Aorta (tissue), 5 donors: ENCODE measurements at regions not wholly inside any gene's neighbourhood (a gene's known extent, or its start where the extent isn't known, plus 50 kb on each side); places are given as distances from the start of the nearest gene placed in this dataset.
A peak's percentile ranks its signal among the peaks of the same experiment; 100 is the strongest.

Source experiments
- ATAC-seq: fragments of 200-7000 bp; cut with Tn5 transposase; one replicate; pipeline ENCODE4 v1.9.1; 2022; ENCODE audit warnings: moderate library complexity; ENCODE audit not compliant: low FRiP score
- DNase-seq, 2 donors: peaks; one replicate each; pipeline ENCODE4 v3.0.0-alpha.2; 2020
- H3K27ac ChIP-seq, 2 donors: one replicate each; pipeline ENCODE4 v1.5.1; 2013; ENCODE audit warnings: low read length in 2 of 2, mild to moderate bottlenecking in 2 of 2, moderate library complexity in 2 of 2, control low read depth in 1 of 2, inconsistent platforms in 1 of 2, low read depth in 1 of 2
- H3K27me3 ChIP-seq, 2 donors: one replicate each; pipeline ENCODE4 v1.6.1; 2013; ENCODE audit warnings: control low read depth in 1 of 2, low read length in 1 of 2, mild to moderate bottlenecking in 1 of 2, moderate library complexity in 1 of 2; ENCODE audit not compliant: insufficient read depth in 2 of 2, control insufficient read depth in 1 of 2
- H3K36me3 ChIP-seq, 2 donors: one replicate each; pipeline ENCODE4 v1.6.1; 2013; ENCODE audit warnings: control low read depth in 1 of 2, low read length in 1 of 2, mild to moderate bottlenecking in 1 of 2; ENCODE audit not compliant: insufficient read depth in 2 of 2, control insufficient read depth in 1 of 2
- H3K4me1 ChIP-seq, 2 donors: one replicate each; pipeline ENCODE4 v1.6.1; 2013; ENCODE audit warnings: low read length in 2 of 2, control low read depth in 1 of 2, mild to moderate bottlenecking in 1 of 2, moderate library complexity in 1 of 2; ENCODE audit not compliant: insufficient read depth in 2 of 2, control insufficient read depth in 1 of 2
- H3K4me3 ChIP-seq, 2 donors: one replicate each; pipeline ENCODE4 v1.5.1; 2013; ENCODE audit warnings: low read length in 2 of 2, control low read depth in 1 of 2, mild to moderate bottlenecking in 1 of 2
- H3K9me3 ChIP-seq: one replicate; pipeline ENCODE4 v1.6.1; 2013; ENCODE audit warnings: mild to moderate bottlenecking, low read length; ENCODE audit not compliant: control insufficient read depth
- WGBS, 2 donors: extraction: QIAGEN DNeasy Blood & Tissue Kit; methylation state at CpG; one replicate each; pipeline ENCODE4 v1.1.7; 2013; 5-methylcytosine and 5-hydroxymethylcytosine counted together
- intact Hi-C, 2 donors: fragments of 100-400 bp; cut with DNase I; formaldehyde crosslinking; loops; one replicate each; pipeline versions ENCODE4 v1.14.2 to v1.15.0; 2022
- donor health status: healthy with polysubstance abuse.
- donor health status: Bipolar disorder and iron deficiency.
- donor health status: DM: no; HTN: no; CAD: no.
- donor health status: DM: no; HTN: no; CAD: no.
- donor health status: DM: yes; HTN: yes; CAD: no.

- Histone ChIP-seq H3K9me3 (no peaks in the 10 kb centered on the region), H3K27ac (peak overlapping the region; percentile 60 to 98), H3K36me3 (no peaks in the 10 kb centered on the region), H3K4me3 (peak overlapping the region; percentile 52 to 86), H3K27me3 (no peaks in the 10 kb centered on the region), H3K4me1 (peaks cover 5 to 9% of the 10 kb centered on the region in 2 donors)
- WGBS, 2 donors = 1 to 3% methylated on average over 10 of the region's 10 CpGs
- ATAC-seq (peak; percentile 1), DNase-seq (no peak)
- intact Hi-C loops = loop anchor here (2.0 to 5.0 kb wide), 6 partner anchors 43 to 280 kb away; partner anchors contain the start of gene LIMCH1 (in 2 of the 2)
These were observed 105.2 kb downstream of the UCHL1 start for GRCh38 chr4:41361794-41362526.

DNA sequence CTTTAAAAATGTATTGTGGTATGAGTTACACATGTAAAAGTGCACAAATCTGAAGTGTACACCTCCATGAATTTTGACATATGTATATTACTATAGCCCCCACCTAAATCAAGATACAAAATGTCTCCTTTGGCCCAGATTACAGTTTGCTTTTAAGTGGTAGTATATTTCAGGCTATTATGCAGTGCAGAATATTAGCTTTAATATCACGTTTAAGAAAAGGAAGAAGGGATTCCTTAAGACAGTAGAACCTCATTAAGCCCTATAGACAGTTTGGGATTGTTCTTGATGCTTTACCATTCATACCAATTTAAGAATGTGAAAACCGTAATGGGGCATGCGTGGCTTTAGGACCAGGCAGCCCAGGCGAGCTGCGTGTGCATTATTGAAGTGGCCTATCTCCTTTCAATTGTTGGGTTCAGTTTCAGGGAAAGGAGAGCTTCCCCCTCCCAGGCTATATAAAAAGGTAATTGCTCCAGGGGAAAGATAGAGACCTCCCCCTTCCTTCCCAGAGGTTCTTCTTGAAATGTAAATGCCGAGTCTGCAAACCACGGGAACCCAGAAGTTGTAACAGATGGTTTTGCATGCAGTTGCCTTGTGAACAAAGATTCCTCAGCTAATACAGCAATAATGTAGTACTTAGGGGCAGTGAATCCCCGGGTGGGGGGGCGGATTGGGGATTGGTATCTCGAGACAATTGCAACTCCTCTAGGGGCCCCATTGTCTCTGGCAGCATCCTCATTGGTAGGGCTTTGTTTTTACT lies 106.1 kb downstream of the UCHL1 start:
- 5 to 6% methylated on average over 10 of the region's 10 CpGs for WGBS, 2 donors
- H3K4me1 ChIP-seq = peaks cover 5 to 9% of the 10 kb centered on the region in 2 donors
- no peaks in the 10 kb centered on the region for H3K9me3 ChIP-seq
- no peaks in the 10 kb centered on the region for H3K27me3 ChIP-seq
- no peak for DNase-seq
- ATAC-seq = no peak
- H3K36me3 ChIP-seq = no peaks in the 10 kb centered on the region
- H3K27ac ChIP-seq = peak overlapping the region; percentile 68 to 84
- H3K4me3 ChIP-seq = peak overlapping the region; percentile 52 to 86
- intact Hi-C loops = loop anchor here (2.0 to 5.0 kb wide), 5 partner anchors 54 to 279 kb away; partner anchors contain the start of gene LIMCH1 (in 2 of the 2)

DNA sequence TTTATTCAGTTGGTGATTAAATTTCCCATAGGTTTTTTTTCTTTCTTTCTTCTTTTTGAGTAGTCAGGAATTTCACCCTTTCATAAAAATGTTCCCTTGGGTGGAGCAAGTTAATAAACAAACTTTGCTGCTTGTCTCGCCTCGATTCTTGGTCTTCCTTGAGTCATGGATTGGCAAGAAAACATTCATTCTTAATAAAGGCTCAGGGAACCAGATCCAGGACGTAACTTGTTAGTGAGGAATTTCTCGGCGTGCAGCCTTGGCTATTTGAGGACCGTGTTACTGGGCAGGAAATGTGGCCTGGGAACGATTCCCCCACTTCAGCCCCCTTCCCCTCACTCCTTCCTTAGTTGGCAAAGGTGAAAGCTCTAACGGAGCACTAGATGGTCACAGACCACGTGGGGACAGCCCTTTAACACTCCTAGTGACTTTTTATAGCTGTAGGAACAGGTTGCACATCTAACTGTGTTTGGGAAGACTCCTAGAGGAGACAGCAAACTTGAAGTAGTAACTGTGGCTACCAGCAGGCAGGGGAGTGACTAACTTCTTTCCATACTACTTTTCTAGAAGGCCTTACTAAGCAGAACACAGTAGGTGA lies 106.8 kb downstream of the UCHL1 start:
- DNase-seq = peak; percentile 77 to 82
- Histone ChIP-seq H3K27me3 (no peaks in the 10 kb centered on the region), H3K27ac (peak overlapping the region; percentile 68 to 98), H3K4me3 (peak overlapping the region; percentile 52 to 86), H3K9me3 (no peaks in the 10 kb centered on the region), H3K36me3 (no peaks in the 10 kb centered on the region), H3K4me1 (peaks cover 2 to 9% of the 10 kb centered on the region in 2 donors)
- peak; percentile 41 for ATAC-seq
- WGBS, 2 donors = 2 to 6% methylated on average over 9 of the region's 9 CpGs
- intact Hi-C loops = loop anchor here (2.0 to 5.0 kb wide), 5 partner anchors 54 to 279 kb away; partner anchors contain the start of gene LIMCH1 (in 2 of the 2)

DNA sequence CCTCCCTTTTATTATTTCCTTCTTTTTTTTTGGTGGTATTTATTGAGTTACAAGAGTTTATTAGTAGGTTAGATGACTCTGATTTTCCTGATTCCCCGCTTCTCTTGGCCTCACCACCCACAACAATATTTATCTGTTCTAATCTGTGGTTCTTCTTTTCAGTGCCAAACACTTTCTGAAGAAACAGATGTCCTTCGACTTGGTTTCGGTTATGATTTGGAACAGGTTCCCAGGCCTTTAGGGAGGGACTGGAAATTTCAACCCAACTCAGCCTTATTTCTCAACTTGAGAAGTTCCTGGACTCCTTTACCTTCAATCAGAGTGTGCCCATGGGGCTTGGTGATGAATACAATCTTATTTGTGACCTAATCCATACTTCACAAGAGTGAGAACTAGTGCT lies 108.1 kb downstream of the UCHL1 start:
- Histone ChIP-seq H3K27me3 (no peaks in the 10 kb centered on the region), H3K4me1 (peaks cover 0 to 6% of the 10 kb centered on the region in 2 donors), H3K36me3 (no peaks in the 10 kb centered on the region), H3K9me3 (no peaks in the 10 kb centered on the region), H3K27ac (peak overlapping the region in 1 of 2 donors; percentile 29), H3K4me3 (no peak overlapping the region)
- ATAC-seq (no peak), DNase-seq (no peak)
- 2 to 6% methylated on average over 3 of the region's 3 CpGs for WGBS, 2 donors
- intact Hi-C loops = loop anchor here (5.0 kb wide), 4 partner anchors 52 to 277 kb away; partner anchors contain the start of gene LIMCH1 (in 1 of the 2)

GRCh38 chr4:41365681-41366080 lies 109.0 kb downstream of the UCHL1 start:
- intact Hi-C loops = no loop called here
- Histone ChIP-seq H3K27ac (peak overlapping the region; percentile 50 to 54), H3K36me3 (no peaks in the 10 kb centered on the region), H3K4me3 (no peak overlapping the region), H3K4me1 (peaks cover 0 to 6% of the 10 kb centered on the region in 2 donors), H3K9me3 (no peaks in the 10 kb centered on the region), H3K27me3 (no peaks in the 10 kb centered on the region)
- DNase-seq (no peak), ATAC-seq (no peak)
- 51 to 62% methylated on average over 4 of the region's 4 CpGs for WGBS, 2 donors

- Histone ChIP-seq H3K4me3 (no peak overlapping the region), H3K4me1 (peaks cover 6 to 11% of the 10 kb centered on the region in 2 donors), H3K9me3 (no peaks in the 10 kb centered on the region), H3K27ac (no peak overlapping the region), H3K27me3 (no peaks in the 10 kb centered on the region), H3K36me3 (no peaks in the 10 kb centered on the region)
- WGBS, 2 donors = 70% methylated on average over 4 of the region's 4 CpGs
- ATAC-seq = no peak
- no peak for DNase-seq
- intact Hi-C loops = no loop called here
These were observed 110.3 kb downstream of the UCHL1 start for GRCh38 chr4:41366911-41367517.

- peak; percentile 84 to 87 for DNase-seq
- Histone ChIP-seq H3K4me1 (peaks cover 6 to 21% of the 10 kb centered on the region in 2 donors), H3K9me3 (no peaks in the 10 kb centered on the region), H3K4me3 (no peak overlapping the region), H3K27me3 (no peaks in the 10 kb centered on the region), H3K27ac (peak overlapping the region; percentile 32 to 69), H3K36me3 (no peaks in the 10 kb centered on the region)
- 0 to 2% methylated on average over 4 of the region's 4 CpGs for WGBS, 2 donors
- peak; percentile 83 for ATAC-seq
- intact Hi-C loops = loop anchor here in 1 of 2 donors (5.0 kb wide), 1 partner anchor 58 kb away; no protein-coding TSS in a partner anchor
These were observed 113.0 kb downstream of the UCHL1 start for GRCh38 chr4:41369680-41370079.

- ATAC-seq (no peak), DNase-seq (no peak)
- intact Hi-C loops = loop anchor here in 1 of 2 donors (5.0 kb wide), 1 partner anchor 54 kb away; no protein-coding TSS in a partner anchor
- no peaks in the 10 kb centered on the region for H3K9me3 ChIP-seq
- peak overlapping the region in 1 of 2 donors; percentile 41 for H3K27ac ChIP-seq
- H3K36me3 ChIP-seq = no peaks in the 10 kb centered on the region
- 4 to 5% methylated on average over 3 of the region's 3 CpGs for WGBS, 2 donors
- no peak overlapping the region for H3K4me3 ChIP-seq
- H3K27me3 ChIP-seq = no peaks in the 10 kb centered on the region
- peaks cover 3 to 21% of the 10 kb centered on the region in 2 donors for H3K4me1 ChIP-seq
These were observed 116.5 kb downstream of the UCHL1 start for GRCh38 chr4:41373221-41373620.
